Natural killer cell (primary cell): ENCODE measurements at regions not wholly inside any gene's neighbourhood (a gene's known extent, or its start where the extent isn't known, plus 50 kb on each side); places are given as distances from the start of the nearest gene placed in this dataset.
"Not testable (repeated sequence)": the region's sequence is repeated elsewhere in the genome, so short reads cannot be mapped to it uniquely, and the experiment has no call there.

ENCODE experiments used
- ATAC-seq, 3 donors: fragments of 150-1000 bp in 2 of 3; fragments of 200-7000 bp in 1 of 3; cut with Tn5 transposase; 1 replicate in 1 of 3; 2 replicates in 2 of 3; pipeline ENCODE4 v1.10.0; 2021; ENCODE audit warnings: mild to moderate bottlenecking in 2 of 3, moderate library complexity in 2 of 3
- DNase-seq, 2 donors: peaks; one replicate each; pipeline versions ENCODE4 v3.0.0 to v3.0.0-alpha.2; 2013 to 2021; ENCODE audit warnings: mixed read lengths in 1 of 2
- H3K27ac ChIP-seq: one replicate; pipeline ENCODE4 v1.5.1; 2013; ENCODE audit warnings: mild to moderate bottlenecking, low read length
- H3K27me3 ChIP-seq: one replicate; pipeline ENCODE4 v1.6.1; 2013; ENCODE audit warnings: low read length; ENCODE audit not compliant: control insufficient read depth, insufficient read depth
- H3K36me3 ChIP-seq: one replicate; pipeline ENCODE4 v1.6.1; 2013; ENCODE audit warnings: low read length; ENCODE audit not compliant: control insufficient read depth, insufficient read depth
- H3K4me1 ChIP-seq: one replicate; pipeline ENCODE4 v1.6.1; 2013; ENCODE audit warnings: low read length; ENCODE audit not compliant: control insufficient read depth, insufficient read depth
- H3K4me3 ChIP-seq: one replicate; pipeline ENCODE4 v1.5.1; 2013; ENCODE audit warnings: low read length
- H3K9me3 ChIP-seq: one replicate; pipeline ENCODE4 v1.6.1; 2013; ENCODE audit warnings: low read length; ENCODE audit not compliant: control insufficient read depth, insufficient read depth
- H3K27ac Mint-ChIP-seq, 2 donors: one replicate each; pipeline ENCODE4 v1.8.0; 2022; ENCODE audit warnings: mild to moderate bottlenecking in 2 of 2, mixed read lengths in 2 of 2, moderate library complexity in 1 of 2
- H3K27me3 Mint-ChIP-seq, 2 donors: one replicate each; pipeline ENCODE4 v1.8.0; 2022; ENCODE audit warnings: low read depth in 2 of 2, mixed read lengths in 2 of 2
- H3K36me3 Mint-ChIP-seq: one replicate; pipeline ENCODE4 v1.8.0; 2022; ENCODE audit warnings: mixed read lengths
- H3K4me1 Mint-ChIP-seq, 2 donors: one replicate each; pipeline ENCODE4 v1.8.0; 2022; ENCODE audit warnings: mixed read lengths in 2 of 2
- H3K4me3 Mint-ChIP-seq: one replicate; pipeline ENCODE4 v1.8.0; 2022; ENCODE audit warnings: mild to moderate bottlenecking, moderate library complexity, mixed read lengths
- H3K9me3 Mint-ChIP-seq, 2 donors: one replicate each; pipeline ENCODE4 v1.8.0; 2022; ENCODE audit warnings: mixed read lengths in 2 of 2
- CTCF ChIP-seq: fragments of 200-600 bp; IDR thresholded peaks from one replicate; pipeline ENCODE4 v1.8.0; 2022; ENCODE audit warnings: antibody characterized with exemption
- WGBS: methylation state at CpG from one replicate; pipeline ENCODE4 v1.1.7; 2013; ENCODE audit warnings: missing lambda C conversion rate; ENCODE audit not compliant: insufficient coverage; 5-methylcytosine and 5-hydroxymethylcytosine counted together
- intact Hi-C: fragments of 100-400 bp; cut with micrococcal nuclease; formaldehyde crosslinking; loops from one replicate; pipeline ENCODE4 v1.14.2; 2022

GRCh38 chr2:183829931-183830330 is 705.7 kb downstream of the NUP35 start:
- no peaks in the 10 kb centered on the region for H3K27me3 Mint-ChIP-seq
- DNase-seq (no peak), ATAC-seq (no peak)
- H3K9me3 Mint-ChIP-seq = peaks cover 17 to 18% of the 10 kb centered on the region in 2 donors
- Histone ChIP-seq H3K27me3 (no peaks in the 10 kb centered on the region), H3K9me3 (peaks cover 12% of the 10 kb centered on the region), H3K36me3 (no peaks in the 10 kb centered on the region), H3K27ac (no peak overlapping the region), H3K4me3 (no peak overlapping the region), H3K4me1 (no peaks in the 10 kb centered on the region)
- H3K27ac Mint-ChIP-seq = no peak overlapping the region
- no peak overlapping the region for H3K4me3 Mint-ChIP-seq
- TF ChIP-seq CTCF = no peak
- no peaks in the 10 kb centered on the region for H3K4me1 Mint-ChIP-seq
- H3K36me3 Mint-ChIP-seq = peaks cover 6% of the 10 kb centered on the region
- 80% methylated on average over 1 of the region's 2 CpGs for WGBS
- intact Hi-C loops = no loop called here

GRCh38 chr2:183837157-183837556 is 712.9 kb downstream of the NUP35 start:
- H3K27ac Mint-ChIP-seq = no peak overlapping the region
- H3K9me3 ChIP-seq = peaks cover 21% of the 10 kb centered on the region
- no peaks in the 10 kb centered on the region for H3K27me3 Mint-ChIP-seq
- peaks cover 14 to 19% of the 10 kb centered on the region in 2 donors for H3K9me3 Mint-ChIP-seq
- no peak for TF ChIP-seq CTCF
- ATAC-seq (no peak), DNase-seq (no peak)
- intact Hi-C loops = no loop called here
- WGBS = 65% methylated on average over 2 of the region's 2 CpGs
- H3K27ac ChIP-seq = no peak overlapping the region
- H3K36me3 ChIP-seq = no peaks in the 10 kb centered on the region
- no peak overlapping the region for H3K4me3 Mint-ChIP-seq
- no peak overlapping the region for H3K4me3 ChIP-seq
- H3K36me3 Mint-ChIP-seq = peaks cover 26% of the 10 kb centered on the region
- no peaks in the 10 kb centered on the region for H3K4me1 Mint-ChIP-seq
- H3K4me1 ChIP-seq = no peaks in the 10 kb centered on the region
- no peaks in the 10 kb centered on the region for H3K27me3 ChIP-seq

GRCh38 chr2:183838295-183838694 is 714.1 kb downstream of the NUP35 start:
- no peak for TF ChIP-seq CTCF
- Mint-ChIP-seq H3K27ac (no peak overlapping the region), H3K4me3 (no peak overlapping the region), H3K9me3 (peaks cover 16 to 27% of the 10 kb centered on the region in 2 donors), H3K36me3 (peaks cover 26% of the 10 kb centered on the region), H3K27me3 (no peaks in the 10 kb centered on the region), H3K4me1 (no peaks in the 10 kb centered on the region)
- no peaks in the 10 kb centered on the region for H3K27me3 ChIP-seq
- H3K4me3 ChIP-seq = no peak overlapping the region
- H3K27ac ChIP-seq = no peak overlapping the region
- H3K4me1 ChIP-seq = no peaks in the 10 kb centered on the region
- ATAC-seq (no peak), DNase-seq (no peak)
- intact Hi-C loops = no loop called here
- H3K9me3 ChIP-seq = peaks cover 26% of the 10 kb centered on the region
- H3K36me3 ChIP-seq = no peaks in the 10 kb centered on the region
- 84% methylated on average over 5 of the region's 5 CpGs for WGBS

- no peak overlapping the region for H3K4me3 Mint-ChIP-seq
- H3K36me3 Mint-ChIP-seq = peaks cover 34% of the 10 kb centered on the region
- no peak overlapping the region for H3K27ac ChIP-seq
- peaks cover 26% of the 10 kb centered on the region for H3K9me3 ChIP-seq
- intact Hi-C loops = no loop called here
- no peaks in the 10 kb centered on the region for H3K27me3 Mint-ChIP-seq
- TF ChIP-seq CTCF = no peak
- no peaks in the 10 kb centered on the region for H3K36me3 ChIP-seq
- no peaks in the 10 kb centered on the region for H3K4me1 ChIP-seq
- ATAC-seq = no peak
- H3K4me3 ChIP-seq = no peak overlapping the region
- H3K27me3 ChIP-seq = no peaks in the 10 kb centered on the region
- no peak for DNase-seq
- H3K4me1 Mint-ChIP-seq = no peaks in the 10 kb centered on the region
- no peak overlapping the region for H3K27ac Mint-ChIP-seq
- peaks cover 23 to 36% of the 10 kb centered on the region in 2 donors for H3K9me3 Mint-ChIP-seq
- WGBS = 37% methylated on average over 3 of the region's 4 CpGs
These were observed 715.9 kb downstream of the NUP35 start for GRCh38 chr2:183840061-183840584.

GRCh38 chr2:183849826-183850225 is 725.6 kb downstream of the NUP35 start:
- H3K27me3 Mint-ChIP-seq, H3K4me1 Mint-ChIP-seq, H3K4me3 ChIP-seq, ATAC-seq, H3K27me3 ChIP-seq, H3K36me3 ChIP-seq, DNase-seq, H3K27ac ChIP-seq, H3K4me1 ChIP-seq, H3K36me3 Mint-ChIP-seq, H3K9me3 ChIP-seq, intact Hi-C loops, H3K27ac Mint-ChIP-seq, H3K4me3 Mint-ChIP-seq: not testable (repeated sequence)
- 82% methylated on average over 11 of the region's 11 CpGs for WGBS
- peaks cover 14 to 30% of the 10 kb centered on the region in 2 donors for H3K9me3 Mint-ChIP-seq
